Transverse colon (tissue), 3 donors: ENCODE measurements at regions not wholly inside any gene's neighbourhood (a gene's known extent, or its start where the extent isn't known, plus 50 kb on each side); places are given as distances from the start of the nearest gene placed in this dataset.

ENCODE experiments used
- POLR2A ChIP-seq: fragments of 450-650 bp; IDR thresholded peaks from one replicate; pipeline ENCODE4 v1.6.1; 2016; ENCODE audit warnings: antibody characterized with exemption, mild to moderate bottlenecking, moderate library complexity
- TF ChIP-seq, protein P1 (sequence below), 5 experiments: fragments of 200-600 bp in 3 of 5; fragments of 450-650 bp in 2 of 5; sonication (generic) in 3 of 5; IDR thresholded peaks; 1 replicate in 2 of 5; 2 replicates in 3 of 5; pipeline ENCODE4 v1.5.1; 2016 to 2017; ENCODE audit warnings: antibody characterized with exemption in 5 of 5, inconsistent platforms in 3 of 5, mild to moderate bottlenecking in 2 of 5, moderate library complexity in 1 of 5

- TF ChIP-seq, protein P1, sequence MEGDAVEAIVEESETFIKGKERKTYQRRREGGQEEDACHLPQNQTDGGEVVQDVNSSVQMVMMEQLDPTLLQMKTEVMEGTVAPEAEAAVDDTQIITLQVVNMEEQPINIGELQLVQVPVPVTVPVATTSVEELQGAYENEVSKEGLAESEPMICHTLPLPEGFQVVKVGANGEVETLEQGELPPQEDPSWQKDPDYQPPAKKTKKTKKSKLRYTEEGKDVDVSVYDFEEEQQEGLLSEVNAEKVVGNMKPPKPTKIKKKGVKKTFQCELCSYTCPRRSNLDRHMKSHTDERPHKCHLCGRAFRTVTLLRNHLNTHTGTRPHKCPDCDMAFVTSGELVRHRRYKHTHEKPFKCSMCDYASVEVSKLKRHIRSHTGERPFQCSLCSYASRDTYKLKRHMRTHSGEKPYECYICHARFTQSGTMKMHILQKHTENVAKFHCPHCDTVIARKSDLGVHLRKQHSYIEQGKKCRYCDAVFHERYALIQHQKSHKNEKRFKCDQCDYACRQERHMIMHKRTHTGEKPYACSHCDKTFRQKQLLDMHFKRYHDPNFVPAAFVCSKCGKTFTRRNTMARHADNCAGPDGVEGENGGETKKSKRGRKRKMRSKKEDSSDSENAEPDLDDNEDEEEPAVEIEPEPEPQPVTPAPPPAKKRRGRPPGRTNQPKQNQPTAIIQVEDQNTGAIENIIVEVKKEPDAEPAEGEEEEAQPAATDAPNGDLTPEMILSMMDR (IDR thresholded peaks at IDR 0.05) = no peak
- no peak for TF ChIP-seq POLR2A
Measured at GRCh38 chr16:87194172-87194571, 123.0 kb downstream of the C16orf95 start.
